H54 (cell line): ENCODE measurements at regions not wholly inside any gene's neighbourhood (a gene's known extent, or its start where the extent isn't known, plus 50 kb on each side); places are given as distances from the start of the nearest gene placed in this dataset.

Experiments used
- DNase-seq: peaks from one replicate; pipeline ENCODE4 v3.0.0; 2011; ENCODE audit warnings: low spot score, mixed read lengths; ENCODE audit not compliant: insufficient read length
- FAIRE-seq: peaks from 3 replicates; lab custom pipeline; 2011; peaks lifted over from hg19 to GRCh38; lab: Jason Lieb, UNC
- POLR2A ChIP-seq: IDR thresholded peaks from 2 replicates; pipeline ENCODE4 v1.6.1; 2011; ENCODE audit warnings: low read depth, mild to moderate bottlenecking, low read length

DNA sequence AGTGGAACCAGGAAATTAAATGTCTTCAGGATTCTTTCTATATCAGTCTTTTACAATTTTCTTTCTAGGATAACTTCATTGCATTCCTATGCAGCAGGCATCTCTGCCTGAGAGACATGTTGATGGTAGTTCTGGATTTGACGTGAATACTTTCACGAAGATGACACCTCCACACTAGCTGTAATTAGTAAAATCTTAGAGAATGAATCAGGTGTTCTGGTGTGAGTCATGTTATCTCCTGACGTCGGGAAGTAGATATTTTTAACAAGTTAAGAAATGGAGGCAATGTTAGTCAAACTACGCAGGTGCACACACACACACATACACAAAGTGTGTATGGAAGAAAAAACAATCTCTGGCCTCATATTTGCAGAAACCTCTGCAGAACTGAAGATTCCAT, 1661.3 kb upstream of the MIR17HG start:
- DNase-seq (no peak), FAIRE-seq (no peak)
- no peak for TF ChIP-seq POLR2A

DNA sequence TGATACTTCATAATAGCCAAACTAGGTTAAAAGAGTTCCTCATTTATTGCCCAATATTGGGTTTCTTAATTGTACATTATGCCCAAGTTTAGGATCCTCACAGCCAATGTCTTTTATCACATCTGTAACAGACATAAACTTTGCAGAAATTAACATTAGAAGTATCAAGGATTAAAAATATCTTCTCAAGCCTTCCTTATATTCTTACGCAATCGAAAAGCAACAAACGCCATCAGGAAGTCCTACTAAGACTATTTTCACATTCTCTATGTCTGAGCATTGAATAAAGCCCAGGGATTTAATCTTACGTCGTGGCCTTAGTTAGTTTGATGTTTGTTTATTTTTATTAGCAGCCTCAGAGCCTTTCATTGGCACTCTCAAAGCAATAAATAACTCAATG, 1660.4 kb upstream of the MIR17HG start:
- FAIRE-seq (no peak), DNase-seq (no peak)
- TF ChIP-seq POLR2A, result no peak

DNA sequence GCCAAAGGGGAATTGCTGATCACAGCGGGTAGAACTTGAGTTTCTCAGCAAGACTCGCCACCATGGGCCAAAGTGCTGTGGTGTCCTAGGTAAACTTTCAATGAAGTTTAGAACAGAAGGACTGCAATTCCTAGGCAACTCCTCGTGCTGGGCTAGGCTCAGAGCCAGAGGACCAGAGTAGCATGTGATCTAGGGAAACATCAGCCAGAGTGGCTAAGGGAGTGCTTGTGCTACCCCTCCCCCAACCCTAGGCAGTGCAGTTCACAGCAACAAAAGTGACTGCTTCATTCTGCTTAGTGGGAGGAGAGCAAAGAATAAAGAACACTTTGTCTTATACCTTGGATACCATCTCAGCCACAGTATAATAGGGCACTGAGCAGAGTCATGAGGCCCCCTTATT, 1658.6 kb upstream of the MIR17HG start:
- FAIRE-seq, result no peak
- TF ChIP-seq POLR2A, result no peak
- no peak for DNase-seq

DNA sequence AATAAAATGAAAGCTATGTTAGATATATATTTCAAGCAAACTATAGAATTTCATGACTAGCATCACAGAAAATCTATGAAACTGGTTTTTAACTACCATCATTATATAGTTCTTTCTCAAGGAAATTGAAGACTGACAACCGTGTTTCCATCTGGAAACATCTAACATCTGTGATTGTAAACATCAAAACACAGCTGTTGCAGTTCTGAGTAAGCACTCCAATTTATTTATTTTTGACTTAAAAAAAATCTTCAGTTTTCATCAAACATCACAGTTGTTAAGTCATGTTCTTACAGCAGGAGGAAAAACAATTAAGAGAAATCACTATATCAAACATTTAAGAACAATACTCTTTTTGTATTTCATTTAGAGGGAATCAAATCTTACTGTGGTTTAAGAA, 1653.0 kb upstream of the MIR17HG start:
- no peak for FAIRE-seq
- no peak for TF ChIP-seq POLR2A
- DNase-seq, result no peak

DNA sequence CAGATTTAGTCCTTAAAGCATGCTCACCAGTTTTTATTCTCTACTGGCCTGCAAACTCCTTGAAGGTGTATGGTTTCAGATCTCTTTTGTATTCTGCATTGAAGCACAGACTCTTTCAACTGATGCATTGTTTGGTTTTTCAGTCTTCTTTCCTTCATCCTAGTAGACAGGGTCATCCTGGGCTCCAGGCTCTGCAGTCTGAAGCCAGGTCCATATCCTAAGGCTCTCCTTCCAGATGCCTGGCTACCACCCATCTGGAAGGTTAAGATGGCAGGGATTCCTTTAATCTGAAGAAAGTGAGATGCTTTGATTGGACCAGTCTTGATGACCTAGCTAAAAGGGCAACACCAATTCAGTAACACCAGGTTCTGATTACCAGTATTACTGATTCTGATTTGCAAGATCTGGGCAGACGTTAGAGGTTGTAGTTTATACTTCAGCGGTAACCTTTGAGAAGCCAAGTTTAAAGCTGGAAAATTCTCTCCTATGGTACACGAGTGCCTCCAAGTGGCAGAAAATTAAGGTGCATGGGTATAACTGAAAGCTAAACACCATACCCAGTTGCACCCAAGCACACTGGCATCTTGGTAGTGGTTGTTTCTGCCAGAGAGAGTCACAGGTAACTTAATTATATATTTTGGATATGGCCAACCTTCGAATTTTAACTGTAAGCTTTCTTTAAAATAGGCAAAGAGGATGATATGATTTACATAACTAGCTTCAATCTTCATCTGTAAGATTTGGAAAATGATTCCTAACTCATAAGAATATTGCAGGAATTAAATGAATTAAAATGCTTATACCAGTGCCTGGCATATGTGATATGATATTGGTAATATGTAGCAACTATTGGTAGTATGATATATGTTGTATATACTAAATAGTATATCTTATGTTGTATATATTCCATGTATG, 1651.9 kb upstream of the MIR17HG start:
- DNase-seq (peak; percentile 19), FAIRE-seq (peak; percentile 93)
- no peak for TF ChIP-seq POLR2A

DNA sequence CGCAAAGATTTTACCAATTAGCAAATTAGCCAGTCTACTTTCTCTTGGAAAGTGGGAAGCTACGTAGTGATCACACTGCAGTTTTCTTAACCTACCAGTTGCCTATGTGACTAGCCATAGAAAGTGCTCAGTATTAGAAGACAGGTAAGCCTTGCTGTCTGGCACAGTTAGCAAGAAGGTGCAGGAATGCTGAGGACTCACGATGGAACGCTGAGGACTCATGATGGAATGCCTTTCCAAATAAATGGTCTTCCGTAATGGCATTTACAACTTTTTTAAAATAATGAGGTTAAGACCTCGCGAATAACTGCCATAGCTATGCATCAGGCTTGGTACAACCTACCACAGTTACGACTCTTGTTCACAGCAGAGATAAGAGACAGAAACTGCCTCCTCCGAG, 1645.6 kb upstream of the MIR17HG start:
- FAIRE-seq (no peak), DNase-seq (no peak)
- TF ChIP-seq POLR2A, result no peak

DNA sequence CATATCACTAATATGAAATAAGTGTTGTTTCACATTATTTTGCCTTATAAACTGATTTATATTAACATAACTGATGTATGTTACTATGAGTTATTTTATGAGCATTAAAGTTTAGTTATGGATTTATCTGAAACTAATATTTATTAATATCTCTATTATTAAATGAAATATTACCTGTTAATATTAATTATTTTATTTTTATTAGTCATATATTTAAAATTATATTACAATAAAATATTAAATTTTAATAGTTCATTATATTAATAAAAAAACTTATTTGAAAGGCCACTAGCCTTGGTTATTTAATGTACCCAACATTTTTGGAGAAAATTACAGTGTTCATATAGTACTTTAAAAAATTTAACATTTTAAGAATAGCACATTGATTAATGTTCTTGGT, 1643.4 kb upstream of the MIR17HG start:
- TF ChIP-seq POLR2A, result no peak
- DNase-seq (no peak), FAIRE-seq (no peak)

DNA sequence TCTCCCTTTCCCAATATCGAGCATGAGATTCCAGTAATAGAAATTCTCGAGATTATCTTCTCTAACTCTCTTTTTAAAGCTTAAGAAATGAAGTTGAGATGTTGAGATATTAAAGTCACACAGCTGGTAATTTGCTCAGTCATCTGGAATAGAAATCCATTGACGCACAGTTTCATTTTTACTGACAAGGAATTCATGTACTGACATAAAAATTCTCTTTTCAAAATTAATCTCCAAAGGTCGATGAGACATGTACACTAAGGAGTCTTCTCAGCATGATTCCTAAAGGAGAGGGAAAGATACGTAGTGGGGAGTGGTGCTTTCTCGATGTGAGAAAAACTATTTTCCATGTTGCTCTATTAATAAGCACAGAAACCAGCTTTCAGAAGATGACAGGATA, 1639.5 kb upstream of the MIR17HG start:
- TF ChIP-seq POLR2A, result no peak
- FAIRE-seq (no peak), DNase-seq (no peak)

DNA sequence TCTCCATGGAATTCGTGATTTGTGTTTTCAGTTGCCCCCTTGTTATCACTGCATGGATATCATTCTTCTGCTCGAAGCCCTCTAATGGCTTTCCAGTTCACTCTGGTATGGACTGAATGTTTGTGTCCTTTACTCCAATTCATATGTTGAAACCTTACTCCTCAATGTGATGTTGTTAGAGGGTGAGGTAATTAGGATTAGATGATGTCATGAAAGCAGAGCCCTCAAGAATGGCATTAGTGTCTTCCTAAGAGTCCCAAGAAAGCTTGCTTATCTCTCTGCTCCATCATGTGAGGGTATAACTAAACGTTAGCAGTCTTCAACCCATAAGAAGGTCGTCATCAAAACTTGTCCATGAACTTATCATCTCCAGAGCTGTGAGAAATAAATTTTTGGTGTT, 1626.3 kb upstream of the MIR17HG start:
- FAIRE-seq (peak; percentile 20), DNase-seq (no peak)
- TF ChIP-seq POLR2A, result no peak

DNA sequence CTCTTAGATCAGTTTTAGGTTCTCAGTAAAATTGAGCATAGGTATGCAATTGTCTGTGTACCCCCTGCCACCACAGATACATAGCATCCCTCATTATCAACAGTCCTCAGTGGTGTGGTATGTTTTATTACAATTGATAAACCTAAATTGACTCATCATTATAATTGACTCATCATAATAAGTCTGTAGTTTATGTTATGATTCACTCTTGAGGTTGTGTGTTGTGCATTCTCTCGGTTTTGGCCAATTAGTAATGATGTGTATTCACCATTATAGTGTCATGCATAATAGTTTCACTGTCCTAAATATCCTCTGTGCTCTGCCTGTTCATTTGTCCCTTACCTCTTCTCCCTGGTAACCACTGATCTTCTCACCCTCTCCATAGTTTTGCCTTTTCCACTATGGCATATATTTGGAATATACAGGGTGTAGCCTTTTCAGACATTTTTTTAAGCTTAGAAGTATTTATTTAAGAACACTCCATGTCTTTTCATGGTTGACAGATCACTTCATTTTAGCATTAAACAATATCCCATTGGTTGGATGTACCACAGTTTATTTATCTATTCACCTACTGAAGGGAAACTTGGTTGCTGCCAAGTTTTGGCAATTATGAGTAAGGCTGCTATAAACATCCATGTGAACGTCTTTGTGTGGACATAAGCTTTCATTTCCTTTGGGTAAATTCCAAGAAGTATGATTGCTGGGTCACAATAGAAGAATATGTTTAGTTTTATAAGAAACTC, 1620.6 kb upstream of the MIR17HG start:
- FAIRE-seq (peak; percentile 99), DNase-seq (peak; percentile 6)
- no peak for TF ChIP-seq POLR2A

DNA sequence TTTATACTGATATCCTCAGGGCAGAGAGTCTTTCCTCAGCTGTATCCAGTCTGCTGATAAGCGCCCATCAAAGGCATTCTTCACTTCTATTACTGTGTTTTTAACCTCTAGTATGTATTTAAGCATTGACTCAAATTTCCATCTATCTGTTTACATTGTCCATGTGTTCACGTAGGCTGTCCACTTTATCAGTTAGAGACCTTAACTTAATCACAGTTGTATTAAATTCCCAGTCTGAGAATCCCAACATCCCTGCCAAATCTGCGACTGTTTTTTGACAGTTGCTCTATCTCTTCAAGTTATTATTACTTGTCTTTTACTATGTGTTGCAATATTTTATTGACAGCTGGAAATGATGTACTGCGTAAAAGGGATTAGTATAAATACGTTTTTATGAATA, 1613.7 kb upstream of the MIR17HG start:
- FAIRE-seq, result no peak
- TF ChIP-seq POLR2A, result no peak
- no peak for DNase-seq

DNA sequence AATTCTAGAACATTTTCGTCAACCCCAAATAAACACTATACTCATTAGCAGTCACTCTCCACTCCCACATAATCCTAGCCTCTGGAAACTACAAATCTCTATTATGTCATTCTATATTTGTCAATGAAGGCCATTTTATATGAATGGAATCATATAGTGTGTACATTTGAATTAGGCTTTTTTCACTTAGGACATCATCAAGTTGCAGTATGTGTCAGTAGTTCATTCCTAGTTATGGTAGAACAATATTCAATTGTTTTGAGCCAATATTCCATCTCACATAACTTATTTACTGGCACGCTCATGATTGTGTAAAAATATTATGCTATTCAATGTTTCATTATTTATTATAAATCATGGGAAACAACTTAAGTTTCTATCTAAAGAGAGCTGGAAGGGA, 1610.4 kb upstream of the MIR17HG start:
- no peak for TF ChIP-seq POLR2A
- FAIRE-seq, result peak; percentile 58

DNA sequence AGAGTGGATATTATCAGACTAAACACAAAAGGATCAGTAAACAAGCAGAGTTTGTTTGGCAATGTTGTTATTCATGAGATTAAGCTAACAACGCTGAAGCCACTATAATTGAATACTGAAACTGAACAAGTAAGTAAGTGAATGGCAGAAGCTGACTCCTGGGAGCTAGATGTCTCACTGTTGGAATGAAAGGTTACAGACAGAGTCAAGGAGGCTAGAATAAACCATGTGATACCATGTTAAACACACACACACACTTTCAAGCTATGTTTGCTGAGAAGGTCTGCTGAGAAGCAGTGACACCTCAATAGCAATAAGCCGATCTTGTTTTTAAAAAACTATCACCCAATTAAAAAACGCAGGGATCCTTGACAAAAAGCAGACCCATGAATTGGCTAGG, 1609.4 kb upstream of the MIR17HG start:
- peak; percentile 41 for FAIRE-seq
- no peak for TF ChIP-seq POLR2A

More for the DNA sequence above, 1610.4 kb upstream of the MIR17HG start:
- no peak for DNase-seq

DNA sequence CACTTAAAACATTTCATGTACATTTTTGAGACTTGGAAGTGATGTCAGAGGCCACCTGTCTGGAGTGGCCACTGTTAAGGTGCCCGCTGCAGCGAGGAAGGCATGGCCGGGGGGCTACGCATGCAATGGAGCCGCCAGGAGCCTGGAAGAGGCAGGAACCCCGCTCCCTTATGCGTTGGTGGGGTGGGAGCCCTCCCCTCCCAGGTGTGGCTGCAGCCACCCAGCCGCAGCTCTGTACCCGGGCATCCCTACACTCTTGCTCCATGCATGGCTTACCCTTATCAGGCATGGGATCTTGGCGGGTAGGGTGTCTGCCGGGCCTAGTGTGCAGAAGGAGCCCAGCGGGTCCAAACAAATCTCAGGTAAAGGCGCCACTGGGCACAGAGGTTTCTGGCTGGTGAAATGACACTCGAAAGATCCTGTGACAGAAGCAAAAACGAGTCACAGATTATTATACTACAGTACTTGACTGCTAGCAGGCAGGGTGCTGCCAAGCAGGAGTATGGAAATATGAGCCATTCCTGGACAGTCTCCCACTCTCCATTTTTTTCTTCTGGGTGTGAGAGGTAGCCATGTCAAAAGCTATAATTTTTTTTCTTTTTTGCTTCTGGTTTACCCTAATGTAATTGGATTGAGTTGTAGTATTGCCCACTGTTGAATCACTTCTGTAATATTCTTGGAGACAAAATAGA, 1606.3 kb upstream of the MIR17HG start:
- DNase-seq (no peak), FAIRE-seq (no peak)
- TF ChIP-seq POLR2A, result no peak

More for the DNA sequence above, 1609.4 kb upstream of the MIR17HG start:
- no peak for DNase-seq
